ENCODE measurements at regions not wholly inside any gene's neighbourhood (a gene's known extent, or its start where the extent isn't known, plus 50 kb on each side); places are given as distances from the start of the nearest gene placed in this dataset.

- TF ChIP-seq CTCF (IDR thresholded peaks at IDR 0.05; ENCODE audit: low read length, missing control alignments) = no peak
- no peak for DNase-seq (ENCODE audit: low read depth)
- H3K4me3 ChIP-seq (replicated peaks; ENCODE audit: low read depth, low read length) = no peak overlapping the region
Observed at GRCh38 chr18:77671456-77672167, 422.0 kb downstream of the GALR1 start.

- H3K4me3 ChIP-seq (replicated peaks; ENCODE audit: low read depth, low read length) = no peak overlapping the region
- no peak for TF ChIP-seq CTCF (IDR thresholded peaks at IDR 0.05; ENCODE audit: low read length, missing control alignments)
- no peak for DNase-seq (ENCODE audit: low read depth)
Observed at GRCh38 chr18:77676910-77677309, 427.3 kb downstream of the GALR1 start.

- no peak for DNase-seq (ENCODE audit: low read depth)
- H3K4me3 ChIP-seq (replicated peaks; ENCODE audit: low read depth, low read length) = no peak overlapping the region
- no peak for TF ChIP-seq CTCF (IDR thresholded peaks at IDR 0.05; ENCODE audit: low read length, missing control alignments)
Observed at GRCh38 chr18:77677536-77677935, 427.9 kb downstream of the GALR1 start.

- TF ChIP-seq CTCF (IDR thresholded peaks at IDR 0.05; ENCODE audit: low read length, missing control alignments) = no peak
- no peak for DNase-seq (ENCODE audit: low read depth)
Observed at GRCh38 chr18:77679869-77680268, 430.2 kb downstream of the GALR1 start.

GRCh38 chr18:77700051-77700450 is 450.4 kb downstream of the GALR1 start:
- no peak for TF ChIP-seq CTCF (IDR thresholded peaks at IDR 0.05; ENCODE audit: low read length, missing control alignments)
- no peak for DNase-seq (ENCODE audit: low read depth)

More at GRCh38 chr18:77679869-77680268, 430.2 kb downstream of the GALR1 start:
- H3K4me3 ChIP-seq (replicated peaks; ENCODE audit: low read depth, low read length) = no peak overlapping the region

GRCh38 chr18:77701977-77702376 is 452.3 kb downstream of the GALR1 start:
- DNase-seq (ENCODE audit: low read depth) = no peak
- no peak for TF ChIP-seq CTCF (IDR thresholded peaks at IDR 0.05; ENCODE audit: low read length, missing control alignments)
- H3K4me3 ChIP-seq (replicated peaks; ENCODE audit: low read depth, low read length) = no peak overlapping the region

More at GRCh38 chr18:77700051-77700450, 450.4 kb downstream of the GALR1 start:
- H3K4me3 ChIP-seq (replicated peaks; ENCODE audit: low read depth, low read length) = no peak overlapping the region

- DNase-seq (ENCODE audit: low read depth) = peak; percentile 10
- no peak overlapping the region for H3K4me3 ChIP-seq (replicated peaks; ENCODE audit: low read depth, low read length)
- TF ChIP-seq CTCF (IDR thresholded peaks at IDR 0.05; ENCODE audit: low read length, missing control alignments) = no peak
Observed at GRCh38 chr18:77702686-77703085, 453.0 kb downstream of the GALR1 start.

Measured in fibroblast of pulmonary artery (primary cell).